ENCODE measurements at regions not wholly inside any gene's neighbourhood (a gene's known extent, or its start where the extent isn't known, plus 50 kb on each side); places are given as distances from the start of the nearest gene placed in this dataset.

GRCh38 chr16:51892293-51893007, 654.5 kb downstream of the TOX3 start:
- no peak for TF ChIP-seq PATZ1 (CRISPR knock-in tag; IDR thresholded peaks at IDR 0.05; ENCODE audit: borderline replicate concordance)
- TF ChIP-seq BACH2 (CRISPR knock-in tag; IDR thresholded peaks at IDR 0.05; ENCODE audit: borderline replicate concordance) = no peak
- TF ChIP-seq TCF4 (CRISPR knock-in tag; IDR thresholded peaks at IDR 0.05; ENCODE audit: borderline replicate concordance) = no peak
- no peak for TF ChIP-seq TSHZ2 (CRISPR knock-in tag; IDR thresholded peaks at IDR 0.05)
- TF ChIP-seq ZFP3 (CRISPR knock-in tag; IDR thresholded peaks at IDR 0.05) = no peak
- no peak for TF ChIP-seq ESRRG (CRISPR knock-in tag; IDR thresholded peaks at IDR 0.05)
- TF ChIP-seq ZNF70 (CRISPR knock-in tag; IDR thresholded peaks at IDR 0.05) = no peak
- TF ChIP-seq PPARA (CRISPR knock-in tag; IDR thresholded peaks at IDR 0.05; ENCODE audit: borderline replicate concordance) = no peak
- no peak for TF ChIP-seq ARNTL (CRISPR knock-in tag; IDR thresholded peaks at IDR 0.05; ENCODE audit: borderline replicate concordance, low read depth)
- TF ChIP-seq CSDC2 (CRISPR knock-in tag; IDR thresholded peaks at IDR 0.05) = no peak
- TF ChIP-seq RARB (CRISPR knock-in tag; IDR thresholded peaks at IDR 0.05) = no peak
- no peak for TF ChIP-seq ZFP30 (CRISPR knock-in tag; IDR thresholded peaks at IDR 0.05)
- no peak for TF ChIP-seq OSR1 (CRISPR knock-in tag; IDR thresholded peaks at IDR 0.05)
- TF ChIP-seq CREB5 (CRISPR knock-in tag; IDR thresholded peaks at IDR 0.05; ENCODE audit: low read depth) = no peak
